HG03571 (cell line): ENCODE measurements at regions not wholly inside any gene's neighbourhood (a gene's known extent, or its start where the extent isn't known, plus 50 kb on each side); places are given as distances from the start of the nearest gene placed in this dataset.
"Not testable (repeated sequence)": the region's sequence is repeated elsewhere in the genome, so short reads cannot be mapped to it uniquely, and the experiment has no call there.

Source experiments
- ATAC-seq: cut with Tn5 transposase; IDR thresholded peaks from one replicate; pipeline ENCODE4 v1.9.1; 2021; ENCODE audit not compliant: unreplicated experiment

GRCh38 chr4:84379917-84380641 is 119.0 kb downstream of the NKX6-1 start:
- ATAC-seq, result no peak

GRCh38 chr4:84378983-84379382 is 120.1 kb downstream of the NKX6-1 start:
- no peak for ATAC-seq

GRCh38 chr4:84378356-84378755 is 120.7 kb downstream of the NKX6-1 start:
- no peak for ATAC-seq

- ATAC-seq, result no peak
Measured at GRCh38 chr4:84366907-84367306, 132.2 kb downstream of the NKX6-1 start.

GRCh38 chr4:84366161-84366560 is 132.9 kb downstream of the NKX6-1 start:
- ATAC-seq, result no peak

GRCh38 chr4:84362896-84363655 is 136.0 kb downstream of the NKX6-1 start:
- no peak for ATAC-seq

- no peak for ATAC-seq
Measured at GRCh38 chr4:84342161-84342560, 156.9 kb downstream of the NKX6-1 start.

GRCh38 chr4:84341559-84341958 is 157.5 kb downstream of the NKX6-1 start:
- no peak for ATAC-seq

- no peak for ATAC-seq
Measured at GRCh38 chr4:84338367-84338766, 160.7 kb downstream of the NKX6-1 start.

GRCh38 chr4:84336964-84337705 is 162.0 kb downstream of the NKX6-1 start:
- no peak for ATAC-seq

GRCh38 chr4:84327526-84327925 is 171.6 kb downstream of the NKX6-1 start:
- ATAC-seq, result no peak

GRCh38 chr4:84325625-84326024 is 173.5 kb downstream of the NKX6-1 start:
- no peak for ATAC-seq

- ATAC-seq, result no peak
Measured at GRCh38 chr4:84324303-84325245, 174.5 kb downstream of the NKX6-1 start.

- no peak for ATAC-seq
Measured at GRCh38 chr4:84319124-84319523, 180.0 kb downstream of the NKX6-1 start.

- no peak for ATAC-seq
Measured at GRCh38 chr4:84317513-84317912, 181.6 kb downstream of the NKX6-1 start.

GRCh38 chr4:84312426-84313012 is 186.6 kb downstream of the NKX6-1 start:
- ATAC-seq, result no peak

- ATAC-seq, result no peak
Measured at GRCh38 chr4:84309191-84309590, 189.9 kb downstream of the NKX6-1 start.

GRCh38 chr4:84298719-84299254 is 200.3 kb downstream of the NKX6-1 start:
- not testable (repeated sequence) for ATAC-seq

- ATAC-seq, result no peak
Measured at GRCh38 chr4:84298023-84298718, 200.9 kb downstream of the NKX6-1 start.
